HCT116 (cell line): ENCODE measurements at regions not wholly inside any gene's neighbourhood (a gene's known extent, or its start where the extent isn't known, plus 50 kb on each side); places are given as distances from the start of the nearest gene placed in this dataset.

Source experiments
- ATAC-seq: fragments of 200-7000 bp; cut with Tn5 transposase; 2 replicates; pipeline ENCODE4 v1.9.1; 2020; ENCODE audit warnings: mild to moderate bottlenecking, moderate library complexity
- BruUV-seq: library from RNA; stranded (reverse); fragments of 400-500 nt; replicated peaks from 2 replicates; lab custom pipeline; 2021; lab: Mats Ljungman, UMichigan
- CTCF ChIA-PET: fragments of 300-600 bp; sonication (Branson Sonifier 250); formaldehyde crosslinking; loops from one replicate; lab custom pipeline; 2021; ENCODE audit warnings: antibody characterized with exemption; lab: Charles Lee
- POLR2A ChIA-PET: fragments of 300-600, 350-600 bp; sonication (Branson Sonifier 250); formaldehyde crosslinking; loops from one replicate; lab custom pipeline; 2021; ENCODE audit warnings: antibody characterized with exemption; lab: Charles Lee
- RAD21 ChIA-PET, 2 experiments: fragments of 300-600 bp; sonication (Branson Sonifier 250); formaldehyde crosslinking; loops; one replicate each; lab custom pipeline; 2023; ENCODE audit warnings: low total read pairs in 2 of 2; ENCODE audit not compliant: uncharacterized antibody in 2 of 2, unreplicated experiment in 2 of 2, low non-redundant PET in 1 of 2; lab: Charles Lee
- DNase-seq: peaks from one replicate; pipeline ENCODE4 v3.0.0-alpha.2; 2010; ENCODE audit warnings: low read depth, low spot score
- H2AFZ ChIP-seq: fragments of 200-600 bp; shearing (Covaris generic), sonication (generic); 2 replicates; pipeline ENCODE4 v1.6.1; 2017; ENCODE audit warnings: low read depth, mixed run types, mixed read lengths, antibody characterized with exemption, low read length; ENCODE audit not compliant: poor library complexity, severe bottlenecking
- H3K27ac ChIP-seq: 2 replicates; pipeline ENCODE4 v1.5.1; 2012; ENCODE audit warnings: low read depth, low read length
- H3K27me3 ChIP-seq: fragments of 200-600 bp; sonication (generic); 2 replicates; pipeline ENCODE4 v1.6.1; 2016; ENCODE audit warnings: mixed run types, low read length, mixed read lengths; ENCODE audit not compliant: insufficient read depth
- H3K36me3 ChIP-seq, 2 experiments: fragments of 200-500 bp in 1 of 2; fragments of 200-600 bp in 1 of 2; sonication (Bioruptor generic) in 1 of 2; sonication (generic) in 1 of 2; 2 replicates each; pipeline versions ENCODE4 v1.5.1 to v1.6.1; 2014 to 2016; ENCODE audit warnings: low read length in 2 of 2, inconsistent platforms in 1 of 2, mixed read lengths in 1 of 2, mixed run types in 1 of 2; ENCODE audit not compliant: insufficient read depth in 2 of 2, control insufficient read depth in 1 of 2
- H3K4me1 ChIP-seq, 2 experiments: fragments of 200-600 bp in 1 of 2; sonication (generic) in 1 of 2; 2 replicates each; pipeline versions ENCODE4 v1.5.1 to v1.6.1; 2012 to 2017; ENCODE audit warnings: low read length in 2 of 2, inconsistent platforms in 1 of 2, mild to moderate bottlenecking in 1 of 2, mixed read lengths in 1 of 2, mixed run types in 1 of 2, moderate library complexity in 1 of 2; ENCODE audit not compliant: insufficient read depth in 2 of 2, control insufficient read depth in 1 of 2
- H3K4me2 ChIP-seq: fragments of 200-600 bp; sonication (generic); 2 replicates; pipeline ENCODE4 v1.6.1; 2017; ENCODE audit warnings: mixed run types, low read length, mixed read lengths
- H3K4me3 ChIP-seq, 2 experiments: fragments of 200-600 bp in 1 of 2; sonication (generic) in 1 of 2; replicated peaks in 1 of 2; 2 replicates each; pipeline ENCODE4 v1.5.1; 2011 to 2016; ENCODE audit warnings: low read length in 2 of 2, control low read depth in 1 of 2, low read depth in 1 of 2, mild to moderate bottlenecking in 1 of 2, mixed read lengths in 1 of 2, mixed run types in 1 of 2
- H3K79me2 ChIP-seq: fragments of 200-600 bp; sonication (generic); 2 replicates; pipeline ENCODE4 v1.6.1; 2017; ENCODE audit warnings: mild to moderate bottlenecking, mixed run types, low read length, moderate library complexity, mixed read lengths; ENCODE audit not compliant: insufficient read depth
- H3K9ac ChIP-seq: fragments of 200-600 bp; sonication (generic); 2 replicates; pipeline ENCODE4 v1.6.1; 2016; ENCODE audit warnings: low read length, mixed read lengths
- H3K9me2 ChIP-seq: fragments of 200-600 bp; sonication (generic), shearing (Covaris generic); 2 replicates; pipeline ENCODE4 v1.6.1; 2017; ENCODE audit warnings: mixed run types, mild to moderate bottlenecking, moderate library complexity; ENCODE audit not compliant: insufficient read depth
- H3K9me3 ChIP-seq, 2 experiments: fragments of 200-500 bp in 1 of 2; fragments of 200-600 bp in 1 of 2; sonication (Bioruptor generic) in 1 of 2; sonication (generic) in 1 of 2; 2 replicates each; pipeline ENCODE4 v1.6.1; 2014 to 2017; ENCODE audit warnings: low read length in 2 of 2, mixed read lengths in 2 of 2, inconsistent platforms in 1 of 2, low read depth in 1 of 2, mild to moderate bottlenecking in 1 of 2, mixed run types in 1 of 2, moderate library complexity in 1 of 2; ENCODE audit not compliant: control insufficient read depth in 1 of 2, insufficient read depth in 1 of 2
- H4K20me1 ChIP-seq: fragments of 200-600 bp; sonication (generic), shearing (Covaris generic); 2 replicates; pipeline ENCODE4 v1.6.1; 2017; ENCODE audit warnings: mixed run types, mild to moderate bottlenecking, moderate library complexity; ENCODE audit not compliant: insufficient read depth
- CBX3 ChIP-seq: IDR thresholded peaks from 2 replicates; pipeline ENCODE4 v1.6.1; 2012; ENCODE audit warnings: low read depth
- CTCF ChIP-seq, 3 experiments: fragments of 200-600 bp in 1 of 3; sonication (generic) in 1 of 3; IDR thresholded peaks in 2 of 3; conservative IDR thresholded peaks in 1 of 3; 2 replicates each; pipeline ENCODE4 v1.5.1; 2012 to 2017; ENCODE audit warnings: low read depth in 2 of 3, low read length in 2 of 3, antibody characterized with exemption in 1 of 3, borderline replicate concordance in 1 of 3, control low read depth in 1 of 3, mild to moderate bottlenecking in 1 of 3, mixed read lengths in 1 of 3, mixed run types in 1 of 3, moderate library complexity in 1 of 3; ENCODE audit not compliant: insufficient read depth in 1 of 3
- EGR1 ChIP-seq: IDR thresholded peaks from 2 replicates; pipeline ENCODE4 v1.6.1; 2012; ENCODE audit warnings: low read depth
- ELF1 ChIP-seq: IDR thresholded peaks from 2 replicates; pipeline ENCODE4 v1.6.1; 2012; ENCODE audit warnings: low read depth, borderline replicate concordance
- EZH2 ChIP-seq: fragments of 200-600 bp; sonication (generic); IDR thresholded peaks from 2 replicates; pipeline ENCODE4 v1.6.1; 2017; ENCODE audit warnings: antibody characterized with exemption, mixed run types
- MAX ChIP-seq: IDR thresholded peaks from 2 replicates; pipeline ENCODE4 v1.6.1; 2012
- POLR2AphosphoS5 ChIP-seq: IDR thresholded peaks from 2 replicates; pipeline ENCODE4 v1.6.1; 2011; ENCODE audit warnings: mild to moderate bottlenecking, low read depth, low read length, moderate library complexity
- RAD21 ChIP-seq: IDR thresholded peaks from 2 replicates; pipeline ENCODE4 v1.6.1; 2012; ENCODE audit warnings: low read depth, mild to moderate bottlenecking
- SIN3A ChIP-seq: IDR thresholded peaks from 2 replicates; pipeline ENCODE4 v1.6.1; 2012; ENCODE audit warnings: low read depth
- SRF ChIP-seq: IDR thresholded peaks from 2 replicates; pipeline ENCODE4 v1.6.1; 2012; ENCODE audit warnings: low read depth
- ZBTB33 ChIP-seq: IDR thresholded peaks from 2 replicates; pipeline ENCODE4 v1.6.1; 2011; ENCODE audit warnings: mild to moderate bottlenecking, low read length, moderate library complexity; ENCODE audit not compliant: insufficient replicate concordance; ENCODE audit errors: extremely low read depth
- ZFX ChIP-seq: fragments of 450-650 bp; IDR thresholded peaks from 2 replicates; pipeline ENCODE4 v1.6.1; 2017
- intact Hi-C: fragments of 100-400 bp; cut with micrococcal nuclease; formaldehyde crosslinking; loops from 2 replicates; pipeline ENCODE4 v1.10.0; 2022

- no peak for TF ChIP-seq CTCF (IDR thresholded peaks at IDR 0.05 in 2 of 3, conservative IDR thresholded peaks at IDR 0.05 in 1 of 3; ENCODE audit: borderline replicate concordance in 1 of 3, insufficient read depth in 1 of 3, low read depth in 2 of 3, low read length in 2 of 3)
- no peak for TF ChIP-seq EGR1
- TF ChIP-seq POLR2AphosphoS5 = no peak
- no peak for TF ChIP-seq ZFX
- no peak for TF ChIP-seq SIN3A
- no peak for TF ChIP-seq MAX
- no peak for TF ChIP-seq CBX3
- TF ChIP-seq ZBTB33 = no peak
These were observed 61.7 kb upstream of the LIFR start (continued) for GRCh38 chr5:38618154-38618553.

GRCh38 chr5:38621331-38621730, 64.9 kb upstream of the LIFR start:
- no peaks in the 10 kb centered on the region for H3K27me3 ChIP-seq
- H3K79me2 ChIP-seq = no peaks in the 10 kb centered on the region
- no peak overlapping the region for H2AFZ ChIP-seq
- POLR2A ChIA-PET = interaction anchor here (1.5 kb wide), 1 partner anchor 15 kb away, joined by 3 read pairs; no protein-coding TSS in a partner anchor
- H3K27ac ChIP-seq = no peak overlapping the region
- TF ChIP-seq SRF (no peak), RAD21 (no peak), ELF1 (no peak), EZH2 (no peak), SIN3A (no peak), ZFX (no peak), POLR2AphosphoS5 (no peak), EGR1 (no peak)
- RAD21 ChIA-PET = no interaction called here
- H3K4me3 ChIP-seq = no peak overlapping the region
- no peak overlapping the region for H3K4me2 ChIP-seq
- DNase-seq = no peak
- ATAC-seq = no peak
- intact Hi-C loops = no loop called here
- H3K9me2 ChIP-seq = no peaks in the 10 kb centered on the region
- H3K36me3 ChIP-seq = no peaks in the 10 kb centered on the region
- CTCF ChIA-PET = no interaction called here
- no peak overlapping the region for H3K9ac ChIP-seq
- H4K20me1 ChIP-seq = no peaks in the 10 kb centered on the region
- no TSS peak for BruUV-seq
- no peaks in the 10 kb centered on the region for H3K9me3 ChIP-seq
- no peaks in the 10 kb centered on the region for H3K4me1 ChIP-seq
